C4-2B (cell line): ENCODE measurements at regions not wholly inside any gene's neighbourhood (a gene's known extent, or its start where the extent isn't known, plus 50 kb on each side); places are given as distances from the start of the nearest gene placed in this dataset.

ENCODE experiments used
- H3K27ac ChIP-seq: fragments of 450-650 bp; 2 replicates; pipeline ENCODE4 v1.5.1; 2017
- ZFX ChIP-seq: fragments of 450-650 bp; IDR thresholded peaks from 2 replicates; pipeline ENCODE4 v1.6.1; 2017
- TF ChIP-seq, protein P1 (sequence below): fragments of 450-650 bp; conservative IDR thresholded peaks from 2 replicates; pipeline ENCODE4 v1.5.1; 2017; ENCODE audit warnings: mild to moderate bottlenecking

DNA sequence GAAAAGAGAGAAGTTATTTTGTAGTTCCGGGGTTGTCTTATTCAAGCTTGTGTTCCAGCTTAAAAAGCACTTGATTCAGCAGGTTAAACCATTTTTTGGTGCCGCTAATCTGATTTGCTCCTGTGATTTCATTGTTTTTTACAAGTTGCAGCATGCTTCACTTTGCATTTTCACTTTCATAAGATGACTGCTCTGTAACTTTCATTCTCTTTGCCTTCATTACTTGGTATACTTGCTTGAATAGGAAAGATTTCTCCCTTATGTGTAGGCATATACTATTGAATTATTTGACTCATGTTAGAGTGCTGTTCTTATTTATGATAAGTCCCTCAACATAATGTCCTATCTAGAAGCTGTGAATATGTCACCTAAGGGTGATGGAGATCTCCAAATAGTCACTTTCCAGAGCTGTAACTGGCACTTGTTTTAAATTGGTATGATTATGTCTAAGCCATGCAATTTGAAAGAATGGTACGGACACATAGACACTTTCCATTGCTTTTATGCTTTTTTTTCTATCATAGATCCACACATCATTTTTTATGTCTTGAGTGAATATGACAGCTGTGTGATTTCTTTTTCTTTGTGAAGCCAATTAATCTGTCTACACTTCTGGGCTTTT, 254.5 kb downstream of the DSEL start:
- TF ChIP-seq ZFX, result no peak
- H3K27ac ChIP-seq, result no peak overlapping the region

DNA sequence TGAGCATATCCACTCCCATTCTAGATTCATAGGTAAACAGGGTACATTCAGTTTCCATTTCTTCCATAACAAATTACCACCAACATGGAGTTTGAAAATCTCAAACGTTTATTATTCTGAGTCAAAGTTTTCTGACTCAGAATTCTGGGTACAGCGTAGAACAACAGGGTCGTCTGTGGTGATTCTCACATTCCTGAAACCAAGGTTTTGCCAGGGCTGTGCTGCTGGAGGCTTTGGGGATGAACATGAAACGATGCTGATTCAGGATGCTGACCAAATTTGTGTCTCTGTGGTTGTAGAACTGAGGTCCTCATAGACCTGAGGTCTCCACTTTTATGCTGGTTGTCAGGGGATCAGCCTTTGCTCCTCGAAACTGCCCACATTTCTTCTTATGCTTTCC, 255.7 kb downstream of the DSEL start:
- TF ChIP-seq, protein P1, sequence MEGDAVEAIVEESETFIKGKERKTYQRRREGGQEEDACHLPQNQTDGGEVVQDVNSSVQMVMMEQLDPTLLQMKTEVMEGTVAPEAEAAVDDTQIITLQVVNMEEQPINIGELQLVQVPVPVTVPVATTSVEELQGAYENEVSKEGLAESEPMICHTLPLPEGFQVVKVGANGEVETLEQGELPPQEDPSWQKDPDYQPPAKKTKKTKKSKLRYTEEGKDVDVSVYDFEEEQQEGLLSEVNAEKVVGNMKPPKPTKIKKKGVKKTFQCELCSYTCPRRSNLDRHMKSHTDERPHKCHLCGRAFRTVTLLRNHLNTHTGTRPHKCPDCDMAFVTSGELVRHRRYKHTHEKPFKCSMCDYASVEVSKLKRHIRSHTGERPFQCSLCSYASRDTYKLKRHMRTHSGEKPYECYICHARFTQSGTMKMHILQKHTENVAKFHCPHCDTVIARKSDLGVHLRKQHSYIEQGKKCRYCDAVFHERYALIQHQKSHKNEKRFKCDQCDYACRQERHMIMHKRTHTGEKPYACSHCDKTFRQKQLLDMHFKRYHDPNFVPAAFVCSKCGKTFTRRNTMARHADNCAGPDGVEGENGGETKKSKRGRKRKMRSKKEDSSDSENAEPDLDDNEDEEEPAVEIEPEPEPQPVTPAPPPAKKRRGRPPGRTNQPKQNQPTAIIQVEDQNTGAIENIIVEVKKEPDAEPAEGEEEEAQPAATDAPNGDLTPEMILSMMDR, result no peak
- no peak for TF ChIP-seq ZFX
- no peak overlapping the region for H3K27ac ChIP-seq

DNA sequence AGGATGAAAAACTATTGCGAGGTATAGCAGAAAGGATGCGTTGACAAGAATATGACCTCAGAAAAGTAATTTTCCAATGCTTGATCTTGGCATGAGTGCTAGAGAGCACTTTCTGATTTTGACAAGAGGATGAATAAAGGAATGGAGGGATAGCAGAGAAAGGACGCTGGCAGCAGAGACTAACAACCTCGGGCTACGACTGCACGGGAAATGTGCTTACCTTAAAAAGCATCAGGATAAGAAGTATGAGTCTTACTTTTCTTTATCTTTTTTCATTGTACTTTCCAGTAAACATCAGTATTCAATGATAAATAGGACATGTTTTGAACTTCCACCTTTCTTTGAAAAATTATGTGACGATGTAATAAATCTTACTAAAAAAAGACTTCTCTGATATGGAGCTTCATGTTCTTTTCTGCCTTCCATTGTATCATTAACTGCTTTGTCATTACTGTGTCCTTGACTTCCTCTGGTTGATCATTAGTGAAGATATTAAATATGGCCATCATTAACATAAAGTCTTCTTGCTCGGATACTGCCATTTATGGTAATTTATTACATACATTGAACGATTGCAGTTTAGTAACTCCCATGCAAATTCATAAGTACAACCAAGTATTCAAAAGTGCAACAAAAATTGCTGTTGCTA, 265.6 kb downstream of the DSEL start:
- TF ChIP-seq ZFX, result no peak
- TF ChIP-seq, protein P1, result no peak
- no peak overlapping the region for H3K27ac ChIP-seq

DNA sequence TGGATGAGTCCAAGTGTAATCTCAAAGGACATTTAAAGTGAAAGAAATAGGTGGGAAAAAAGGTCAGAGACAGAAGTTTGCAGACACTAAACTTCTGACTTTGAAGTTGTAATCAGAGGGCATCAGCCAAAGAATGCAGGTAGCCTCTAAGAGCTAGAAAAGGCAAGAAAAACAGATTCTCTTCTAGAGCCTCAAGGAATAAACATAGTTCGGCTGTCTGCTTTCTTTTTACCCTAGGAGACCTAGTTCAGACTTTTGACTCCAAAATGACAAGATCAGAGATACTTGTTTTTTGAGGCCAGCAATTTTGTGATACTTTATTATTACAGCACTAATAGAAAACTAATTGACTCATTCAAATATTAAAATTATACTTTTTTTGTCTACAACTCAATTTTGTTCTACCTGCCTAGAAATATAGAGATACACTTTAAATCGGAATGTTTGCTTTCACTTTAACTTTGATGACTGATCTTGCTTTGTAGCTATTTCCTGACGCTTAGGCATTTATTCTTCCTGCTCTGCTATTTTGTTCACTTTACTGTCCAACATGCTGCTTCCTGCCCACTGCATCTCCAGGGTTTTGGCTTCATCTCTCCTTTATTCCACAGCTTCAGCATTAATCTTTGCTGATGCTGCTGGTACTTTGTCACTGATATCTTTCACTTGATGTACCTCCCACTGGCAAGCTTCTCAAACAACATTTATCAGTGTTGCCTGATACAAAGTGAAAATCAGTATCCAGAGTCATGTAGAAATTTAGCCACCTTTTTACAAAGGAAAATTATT, 272.5 kb downstream of the DSEL start:
- H3K27ac ChIP-seq, result no peak overlapping the region
- TF ChIP-seq ZFX, result no peak
- TF ChIP-seq, protein P1, result no peak

DNA sequence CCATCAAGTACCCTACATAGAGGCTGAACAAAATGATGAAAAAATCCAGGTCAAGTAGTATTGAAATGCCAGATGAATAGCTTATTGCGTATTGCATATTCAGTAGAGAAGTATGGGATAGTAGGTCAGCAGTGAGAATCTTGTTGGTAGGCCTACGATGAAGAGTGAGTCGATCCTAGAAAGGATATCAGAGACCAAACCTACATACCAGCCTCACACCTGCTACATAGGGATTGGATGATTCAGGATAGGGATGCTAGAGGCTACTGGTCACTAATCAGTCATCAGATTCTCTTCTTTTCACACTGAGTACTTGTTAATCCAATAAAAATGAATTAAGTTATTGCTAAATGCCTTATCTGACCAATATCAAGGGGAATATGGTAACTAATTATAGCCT, 274.5 kb downstream of the DSEL start:
- no peak overlapping the region for H3K27ac ChIP-seq

DNA sequence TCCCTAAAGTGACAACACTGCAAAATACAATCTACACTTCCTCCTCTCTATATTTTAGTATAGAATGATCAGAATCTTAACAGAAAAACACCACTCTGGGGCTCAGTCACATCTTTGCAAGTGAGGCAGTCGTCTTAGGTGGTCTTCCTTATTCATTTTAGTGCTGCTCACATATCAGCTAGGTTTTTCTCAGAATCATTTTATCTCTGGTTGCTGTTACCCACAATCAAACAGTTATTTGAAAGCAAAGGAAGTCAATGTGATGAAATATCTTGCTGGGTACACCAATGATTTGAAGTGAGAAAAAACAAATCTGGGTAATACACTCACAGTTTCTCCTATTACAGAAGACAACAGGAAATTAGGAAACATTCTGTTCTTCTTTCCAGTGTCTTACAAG, 275.2 kb downstream of the DSEL start:
- TF ChIP-seq ZFX, result no peak
- TF ChIP-seq, protein P1, result no peak
- no peak overlapping the region for H3K27ac ChIP-seq

More for the DNA sequence above, 274.5 kb downstream of the DSEL start:
- no peak for TF ChIP-seq ZFX
- TF ChIP-seq, protein P1, result no peak

DNA sequence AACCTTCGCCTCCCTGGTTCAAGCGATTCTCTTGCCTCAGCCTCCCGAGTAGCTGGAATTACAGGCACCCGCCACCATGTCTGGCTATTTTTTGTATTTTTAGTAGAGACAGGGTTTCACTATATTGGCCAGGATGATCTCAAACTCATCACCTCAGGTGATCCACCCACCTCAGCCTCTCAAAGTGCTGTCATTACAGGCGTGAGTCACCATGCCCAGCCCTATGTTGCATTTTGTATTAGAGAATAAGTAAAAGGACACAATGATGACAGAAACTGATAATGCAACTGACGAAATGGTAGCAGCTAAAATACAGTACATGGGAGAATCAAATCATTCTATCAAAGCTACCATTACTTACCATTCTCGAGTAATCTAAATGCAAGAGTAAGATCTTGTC, 276.7 kb downstream of the DSEL start:
- TF ChIP-seq, protein P1, result no peak
- no peak for TF ChIP-seq ZFX
- H3K27ac ChIP-seq, result no peak overlapping the region
